Right lobe of liver (tissue), 6 donors: ENCODE measurements at regions not wholly inside any gene's neighbourhood (a gene's known extent, or its start where the extent isn't known, plus 50 kb on each side); places are given as distances from the start of the nearest gene placed in this dataset.
"Not testable (repeated sequence)": the region's sequence is repeated elsewhere in the genome, so short reads cannot be mapped to it uniquely, and the experiment has no call there.

ENCODE experiments used
- ATAC-seq, 4 donors: fragments of 200-7000 bp; cut with Tn5 transposase; one replicate each; pipeline ENCODE4 v1.9.1; 2020; ENCODE audit warnings: mild to moderate bottlenecking in 4 of 4, moderate library complexity in 4 of 4
- DNase-seq, 3 donors: peaks; one replicate each; pipeline ENCODE4 v3.0.0-alpha.2; 2020
- H3K27ac ChIP-seq, 3 donors: fragments of 200-600 bp; one replicate each; pipeline ENCODE4 v1.8.0; 2022
- H3K27me3 ChIP-seq, 2 donors: fragments of 200-600 bp; one replicate each; pipeline ENCODE4 v1.8.0; 2022
- H3K36me3 ChIP-seq, 4 donors: fragments of 200-600 bp; sonication (generic) in 1 of 4; one replicate each; pipeline versions ENCODE4 v1.5.1 to v1.8.0; 2017 to 2022; ENCODE audit warnings: control low read depth in 1 of 4
- H3K4me1 ChIP-seq, 4 donors: fragments of 200-600 bp; sonication (generic) in 1 of 4; one replicate each; pipeline versions ENCODE4 v1.5.1 to v1.8.0; 2017 to 2022; ENCODE audit warnings: control low read depth in 1 of 4
- H3K4me3 ChIP-seq, 3 donors: fragments of 200-600 bp; one replicate each; pipeline ENCODE4 v1.8.0; 2022
- H3K9me3 ChIP-seq, 4 donors: fragments of 200-600 bp; sonication (generic) in 1 of 4; one replicate each; pipeline versions ENCODE4 v1.5.1 to v1.8.0; 2017 to 2022; ENCODE audit warnings: control low read depth in 1 of 4
- POLR2A ChIP-seq: fragments of 450-650 bp; IDR thresholded peaks from one replicate; pipeline ENCODE4 v1.6.1; 2017; ENCODE audit warnings: antibody characterized with exemption, mild to moderate bottlenecking
- WGBS: methylation state at CpG from one replicate; pipeline ENCODE4 v1.1.6; 2018; ENCODE audit warnings: low coverage, low lambda C conversion rate; ENCODE audit not compliant: insufficient coverage; ENCODE audit errors: missing lambda C conversion rate; 5-methylcytosine and 5-hydroxymethylcytosine counted together
- intact Hi-C, 2 donors: fragments of 100-400 bp; cut with DNase I; formaldehyde crosslinking; loops; one replicate each; pipeline versions ENCODE4 v1.11.2 to v1.14.1; 2022
- TF ChIP-seq, protein P1 (sequence below), 4 donors: fragments of 200-600 bp in 3 of 4; fragments of 450-650 bp in 1 of 4; IDR thresholded peaks; one replicate each; pipeline versions ENCODE4 v1.5.1 to v1.8.0; 2016 to 2022; ENCODE audit warnings: antibody characterized with exemption in 4 of 4, mild to moderate bottlenecking in 2 of 4
- donor health status: DM: no; HTN: yes; CAD: no.
- donor health status: DM: no; HTN: no; CAD: no.
- donor health status: DM: no; HTN: no; CAD: no.
- donor health status: DM: no; HTN: yes; CAD: no.
- donor health status: DM: no; HTN: yes; CAD: no.

- ATAC-seq: peak; percentile 68 to 88 (median 76)
- intact Hi-C loops: no loop called here
These were observed 122.3 kb downstream of the BANF2 start for GRCh38 chr20:17822039-17822438.

GRCh38 chr20:17821606-17822005 lies 121.8 kb downstream of the BANF2 start:
- peaks cover 0 to 11% (median 3%) of the 10 kb centered on the region in 4 donors for H3K4me1 ChIP-seq
- DNase-seq, H3K27me3 ChIP-seq, intact Hi-C loops, ATAC-seq, H3K4me3 ChIP-seq, H3K9me3 ChIP-seq, H3K27ac ChIP-seq, H3K36me3 ChIP-seq: not testable (repeated sequence)
- WGBS: 100% methylated on average over 3 of the region's 3 CpGs

More at GRCh38 chr20:17822039-17822438, 122.3 kb downstream of the BANF2 start:
- Histone ChIP-seq H3K36me3 (no peaks in the 10 kb centered on the region), H3K27ac (no peak overlapping the region), H3K9me3 (no peaks in the 10 kb centered on the region), H3K4me3 (no peak overlapping the region), H3K4me1 (peaks cover 0 to 12% (median 3%) of the 10 kb centered on the region in 4 donors), H3K27me3 (no peaks in the 10 kb centered on the region)
- 43% methylated on average over 5 of the region's 5 CpGs for WGBS
- DNase-seq: peak in 1 of 3 donors; percentile 64
- TF ChIP-seq, protein P1, sequence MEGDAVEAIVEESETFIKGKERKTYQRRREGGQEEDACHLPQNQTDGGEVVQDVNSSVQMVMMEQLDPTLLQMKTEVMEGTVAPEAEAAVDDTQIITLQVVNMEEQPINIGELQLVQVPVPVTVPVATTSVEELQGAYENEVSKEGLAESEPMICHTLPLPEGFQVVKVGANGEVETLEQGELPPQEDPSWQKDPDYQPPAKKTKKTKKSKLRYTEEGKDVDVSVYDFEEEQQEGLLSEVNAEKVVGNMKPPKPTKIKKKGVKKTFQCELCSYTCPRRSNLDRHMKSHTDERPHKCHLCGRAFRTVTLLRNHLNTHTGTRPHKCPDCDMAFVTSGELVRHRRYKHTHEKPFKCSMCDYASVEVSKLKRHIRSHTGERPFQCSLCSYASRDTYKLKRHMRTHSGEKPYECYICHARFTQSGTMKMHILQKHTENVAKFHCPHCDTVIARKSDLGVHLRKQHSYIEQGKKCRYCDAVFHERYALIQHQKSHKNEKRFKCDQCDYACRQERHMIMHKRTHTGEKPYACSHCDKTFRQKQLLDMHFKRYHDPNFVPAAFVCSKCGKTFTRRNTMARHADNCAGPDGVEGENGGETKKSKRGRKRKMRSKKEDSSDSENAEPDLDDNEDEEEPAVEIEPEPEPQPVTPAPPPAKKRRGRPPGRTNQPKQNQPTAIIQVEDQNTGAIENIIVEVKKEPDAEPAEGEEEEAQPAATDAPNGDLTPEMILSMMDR (IDR thresholded peaks at IDR 0.05): no peak
- TF ChIP-seq POLR2A: no peak

DNA sequence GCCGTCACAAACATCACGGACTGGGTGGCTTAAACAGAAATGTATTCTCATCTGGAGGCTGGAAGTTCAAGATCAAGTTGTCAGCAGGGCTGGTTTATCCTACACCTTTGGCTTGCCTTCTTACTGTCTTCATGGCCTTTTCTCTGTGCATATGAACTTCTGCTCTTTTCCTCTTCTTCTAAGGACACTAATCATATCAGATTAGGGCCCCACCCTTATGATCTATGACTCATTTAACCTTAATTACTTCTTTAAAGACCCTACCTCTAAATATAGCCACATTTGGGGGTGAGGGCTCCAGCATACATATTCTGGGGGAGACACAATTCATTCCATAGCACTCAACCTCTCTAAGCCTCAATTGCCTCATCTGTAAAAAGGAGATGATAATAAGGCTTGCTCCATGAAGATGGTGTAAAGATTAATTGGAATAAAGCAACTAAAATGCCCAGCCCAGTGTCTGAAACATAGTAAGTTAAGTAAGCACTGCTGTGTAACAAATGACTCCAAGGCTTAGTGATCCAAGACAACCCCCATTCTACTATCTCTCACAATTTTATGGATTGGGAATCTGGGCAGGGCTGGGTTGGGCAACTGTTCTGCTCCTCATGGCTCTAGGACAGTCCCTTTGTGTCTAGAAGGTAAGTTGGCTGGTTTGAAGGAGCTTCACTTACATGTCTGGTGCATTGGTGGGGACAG lies 119.8 kb downstream of the BANF2 start:
- no CpG with 5 or more reads among the region's 2 CpGs for WGBS
- Histone ChIP-seq H3K9me3 (no peaks in the 10 kb centered on the region), H3K4me1 (peaks cover 0 to 11% (median 3%) of the 10 kb centered on the region in 4 donors), H3K27me3 (no peaks in the 10 kb centered on the region), H3K27ac (no peak overlapping the region), H3K36me3 (no peaks in the 10 kb centered on the region), H3K4me3 (no peak overlapping the region)
- intact Hi-C loops: no loop called here
- ATAC-seq (no peak), DNase-seq (no peak)
- TF ChIP-seq, protein P1 (IDR thresholded peaks at IDR 0.05): no peak
- TF ChIP-seq POLR2A: no peak

GRCh38 chr20:17818187-17818586 lies 118.4 kb downstream of the BANF2 start:
- no peak for ATAC-seq
- H3K27ac ChIP-seq: no peak overlapping the region
- 92% methylated on average over 7 of the region's 7 CpGs for WGBS
- peaks cover 0 to 11% (median 2%) of the 10 kb centered on the region in 4 donors for H3K4me1 ChIP-seq
- H3K9me3 ChIP-seq: no peaks in the 10 kb centered on the region
- H3K27me3 ChIP-seq: no peaks in the 10 kb centered on the region
- no peak overlapping the region for H3K4me3 ChIP-seq
- no peaks in the 10 kb centered on the region for H3K36me3 ChIP-seq
- TF ChIP-seq POLR2A: no peak
- TF ChIP-seq, protein P1 (IDR thresholded peaks at IDR 0.05): no peak
- DNase-seq: no peak
- intact Hi-C loops: no loop called here

- Histone ChIP-seq H3K27ac (no peak overlapping the region), H3K4me3 (no peak overlapping the region), H3K36me3 (no peaks in the 10 kb centered on the region), H3K4me1 (peaks cover 0 to 6% (median under 1%) of the 10 kb centered on the region in 4 donors), H3K27me3 (no peaks in the 10 kb centered on the region), H3K9me3 (no peaks in the 10 kb centered on the region)
- no peak for ATAC-seq
- no peak for DNase-seq
- intact Hi-C loops: no loop called here
- TF ChIP-seq POLR2A: no peak
- TF ChIP-seq, protein P1 (IDR thresholded peaks at IDR 0.05): no peak
- 86% methylated on average over 3 of the region's 13 CpGs for WGBS
These were observed 117.2 kb downstream of the BANF2 start for GRCh38 chr20:17816804-17817587.
